H1 (cell line): ENCODE measurements at regions not wholly inside any gene's neighbourhood (a gene's known extent, or its start where the extent isn't known, plus 50 kb on each side); places are given as distances from the start of the nearest gene placed in this dataset.

Experiments
- CTCF ChIA-PET: fragments of 300-600 bp; sonication (Branson Sonifier 250); formaldehyde crosslinking; loops from one replicate; lab custom pipeline; 2021; ENCODE audit not compliant: partially characterized antibody; lab: Charles Lee
- POLR2A ChIA-PET: fragments of 300-600 bp; sonication (Branson Sonifier 250); formaldehyde crosslinking; loops from one replicate; lab custom pipeline; 2021; ENCODE audit warnings: inconsistent platforms; ENCODE audit not compliant: partially characterized antibody; lab: Charles Lee
- DNase-seq, 2 experiments: peaks; one replicate each; pipeline versions ENCODE4 v3.0.0 to v3.0.0-alpha.2; 2010 to 2022; ENCODE audit warnings: low spot score in 2 of 2, low read depth in 1 of 2, mixed read lengths in 1 of 2
- FAIRE-seq: peaks from 2 replicates; lab custom pipeline; 2011; peaks lifted over from hg19 to GRCh38; lab: Jason Lieb, UNC
- H2AFZ ChIP-seq: 2 replicates; pipeline ENCODE4 v1.8.1; 2012; ENCODE audit warnings: low read length, inconsistent platforms
- H2AK5ac ChIP-seq: 2 replicates; pipeline ENCODE4 v1.6.1; 2013; ENCODE audit warnings: low read depth, low read length
- H2BK120ac ChIP-seq: replicated peaks from 2 replicates; pipeline ENCODE3; 2013; ENCODE audit warnings: low read depth, low read length, inconsistent platforms
- H2BK12ac ChIP-seq: 2 replicates; pipeline ENCODE4 v1.6.1; 2013; ENCODE audit warnings: low read depth, low read length
- H2BK15ac ChIP-seq: 2 replicates; pipeline ENCODE4 v1.6.1; 2013; ENCODE audit warnings: low read length
- H2BK20ac ChIP-seq: 2 replicates; pipeline ENCODE4 v1.6.1; 2013; ENCODE audit warnings: low read length
- H2BK5ac ChIP-seq: 2 replicates; pipeline ENCODE4 v1.6.1; 2013; ENCODE audit warnings: low read depth, low read length
- H3K14ac ChIP-seq: 2 replicates; pipeline ENCODE4 v1.6.1; 2013; ENCODE audit warnings: inconsistent platforms; ENCODE audit not compliant: insufficient read length
- H3K18ac ChIP-seq: 2 replicates; pipeline ENCODE4 v1.6.1; 2013; ENCODE audit warnings: low read length; ENCODE audit errors: extremely low read depth
- H3K23ac ChIP-seq: 2 replicates; pipeline ENCODE4 v1.6.1; 2013; ENCODE audit warnings: inconsistent platforms; ENCODE audit not compliant: insufficient read length
- H3K23me2 ChIP-seq: 2 replicates; pipeline ENCODE4 v1.6.1; 2013; ENCODE audit warnings: low read depth, low read length
- H3K27ac ChIP-seq: 2 replicates; pipeline ENCODE4 v1.6.1; 2011; ENCODE audit warnings: low read depth, low read length, inconsistent platforms
- H3K27me3 ChIP-seq, 4 experiments: replicated peaks in 1 of 4; 1 replicate in 1 of 4; 2 replicates in 3 of 4; pipeline versions ENCODE4 v1.6.1 to v1.8.1; 2011 to 2013; ENCODE audit warnings: low read length in 3 of 4, mild to moderate bottlenecking in 3 of 4, inconsistent platforms in 2 of 4, mixed read lengths in 2 of 4, moderate library complexity in 1 of 4; ENCODE audit not compliant: control insufficient read depth in 3 of 4, insufficient read depth in 3 of 4; ENCODE audit errors: extremely low read depth in 1 of 4
- H3K36me3 ChIP-seq, 4 experiments: 2 replicates each; pipeline versions ENCODE4 v1.6.1 to v1.8.1; 2011 to 2013; ENCODE audit warnings: mild to moderate bottlenecking in 4 of 4, low read length in 3 of 4, moderate library complexity in 2 of 4, control low read depth in 1 of 4, inconsistent platforms in 1 of 4; ENCODE audit not compliant: insufficient read depth in 4 of 4, control insufficient read depth in 2 of 4
- H3K4ac ChIP-seq: replicated peaks from 2 replicates; pipeline ENCODE3; 2013; ENCODE audit warnings: low read length, low read depth, mixed read lengths, inconsistent platforms; ENCODE audit not compliant: insufficient read length
- H3K4me1 ChIP-seq, 4 experiments: replicated peaks in 1 of 4; 1 replicate in 1 of 4; 2 replicates in 3 of 4; pipeline versions ENCODE4 v1.6.1 to v1.8.1; 2011 to 2013; ENCODE audit warnings: low read length in 3 of 4, inconsistent platforms in 2 of 4, mixed read lengths in 1 of 4; ENCODE audit not compliant: insufficient read depth in 4 of 4, control insufficient read depth in 3 of 4
- H3K4me2 ChIP-seq, 2 experiments: 2 replicates each; pipeline versions ENCODE4 v1.6.1 to v1.8.1; 2011 to 2013; ENCODE audit warnings: low read depth in 2 of 2, low read length in 2 of 2, control low read depth in 1 of 2, inconsistent platforms in 1 of 2, mild to moderate bottlenecking in 1 of 2; ENCODE audit not compliant: insufficient read depth in 1 of 2
- H3K4me3 ChIP-seq, 4 experiments: fragments of 200-600, 300-600 bp in 1 of 4; sonication (generic), shearing (Covaris generic), sonication (Bioruptor Twin) in 1 of 4; 2 replicates each; pipeline versions ENCODE4 v1.5.1 to v1.8.1; 2011 to 2016; ENCODE audit warnings: low read length in 4 of 4, low read depth in 3 of 4, control low read depth in 2 of 4, inconsistent platforms in 2 of 4, mild to moderate bottlenecking in 2 of 4, mixed read lengths in 1 of 4, moderate library complexity in 1 of 4; ENCODE audit not compliant: insufficient read depth in 2 of 4; ENCODE audit errors: extremely low read depth in 1 of 4
- H3K56ac ChIP-seq: replicated peaks from 2 replicates; pipeline ENCODE3; 2013; ENCODE audit warnings: low read depth, mild to moderate bottlenecking, mixed read lengths, low read length, inconsistent platforms; ENCODE audit not compliant: insufficient read length
- H3K79me1 ChIP-seq: 2 replicates; pipeline ENCODE4 v1.6.1; 2013; ENCODE audit warnings: low read depth, low read length, control low read depth
- H3K79me2 ChIP-seq, 2 experiments: 2 replicates each; pipeline versions ENCODE4 v1.6.1 to v1.8.1; 2012 to 2013; ENCODE audit warnings: low read length in 2 of 2, mild to moderate bottlenecking in 2 of 2, inconsistent platforms in 1 of 2; ENCODE audit not compliant: insufficient read depth in 2 of 2, control insufficient read depth in 1 of 2
- H3K9ac ChIP-seq, 4 experiments: replicated peaks in 1 of 4; 1 replicate in 1 of 4; 2 replicates in 3 of 4; pipeline versions ENCODE4 v1.6.1 to v1.8.1; 2011 to 2013; ENCODE audit warnings: low read depth in 3 of 4, low read length in 3 of 4, control low read depth in 2 of 4, mild to moderate bottlenecking in 2 of 4, moderate library complexity in 2 of 4, inconsistent platforms in 1 of 4; ENCODE audit errors: extremely low read depth in 1 of 4
- H3K9me3 ChIP-seq, 2 experiments: 2 replicates each; pipeline versions ENCODE4 v1.6.1 to v1.8.1; 2012 to 2013; ENCODE audit warnings: mild to moderate bottlenecking in 2 of 2, moderate library complexity in 2 of 2, control low read depth in 1 of 2, inconsistent platforms in 1 of 2, low read depth in 1 of 2, low read length in 1 of 2, mixed read lengths in 1 of 2; ENCODE audit not compliant: insufficient read depth in 2 of 2
- H4K20me1 ChIP-seq, 2 experiments: replicated peaks in 1 of 2; 2 replicates each; pipeline versions ENCODE3 to v1.8.1; 2011 to 2013; ENCODE audit warnings: inconsistent platforms in 2 of 2, low read length in 2 of 2, mild to moderate bottlenecking in 1 of 2; ENCODE audit not compliant: insufficient read depth in 2 of 2, control insufficient read depth in 1 of 2
- H4K5ac ChIP-seq: 2 replicates; pipeline ENCODE4 v1.6.1; 2013; ENCODE audit warnings: low read length, low read depth, mixed read lengths, inconsistent platforms; ENCODE audit not compliant: insufficient read length
- H4K8ac ChIP-seq: 2 replicates; pipeline ENCODE4 v1.8.0; 2013; ENCODE audit warnings: mild to moderate bottlenecking, moderate library complexity, low read length, inconsistent platforms; ENCODE audit not compliant: insufficient read depth; ENCODE audit errors: extremely low read depth
- H4K91ac ChIP-seq: replicated peaks from 2 replicates; pipeline ENCODE3; 2013; ENCODE audit warnings: low read length, mixed read lengths, inconsistent platforms; ENCODE audit not compliant: insufficient read length
- CHD2 ChIP-seq: IDR thresholded peaks from 2 replicates; pipeline ENCODE4 v1.6.1; 2012; ENCODE audit warnings: low read length, improper control_type of control experiment
- E2F6 ChIP-seq: IDR thresholded peaks from 2 replicates; pipeline ENCODE4 v1.6.1; 2012; ENCODE audit warnings: inconsistent platforms
- JUND ChIP-seq: IDR thresholded peaks from 2 replicates; pipeline ENCODE4 v1.6.1; 2011; ENCODE audit warnings: mild to moderate bottlenecking, improper control_type of control experiment, low read length
- POLR2A ChIP-seq, 2 experiments: IDR thresholded peaks; 1 replicate in 1 of 2; 2 replicates in 1 of 2; pipeline ENCODE4 v1.6.1; 2011; ENCODE audit warnings: low read depth in 2 of 2, low read length in 2 of 2, mild to moderate bottlenecking in 2 of 2; ENCODE audit errors: control extremely low read depth in 1 of 2
- RNF2 ChIP-seq: fragments of 200-900, 300-1000 bp; sonication (generic); IDR thresholded peaks from 2 replicates; pipeline ENCODE4 v1.7.1; 2016; ENCODE audit warnings: borderline replicate concordance, low read depth, mild to moderate bottlenecking, antibody characterized with exemption, low read length; ENCODE audit not compliant: poor library complexity, severe bottlenecking; ENCODE audit errors: missing control alignments
- SP1 ChIP-seq: IDR thresholded peaks from 2 replicates; pipeline ENCODE4 v1.6.1; 2011; ENCODE audit warnings: low read depth, low read length
- TAF7 ChIP-seq: optimal IDR thresholded peaks from 2 replicates; pipeline ENCODE3; 2011; ENCODE audit warnings: low read depth, mild to moderate bottlenecking, inconsistent platforms, low read length, moderate library complexity, borderline replicate concordance
- TCF12 ChIP-seq: IDR thresholded peaks from 2 replicates; pipeline ENCODE4 v1.6.1; 2011; ENCODE audit warnings: low read depth, mild to moderate bottlenecking, low read length
- TEAD4 ChIP-seq: IDR thresholded peaks from 2 replicates; pipeline ENCODE4 v1.6.1; 2012; ENCODE audit warnings: low read depth, low read length, inconsistent platforms, mixed read lengths

- Histone ChIP-seq H3K27me3 (no peaks in the 10 kb centered on the region), H2BK12ac (no peak overlapping the region), H2BK5ac (no peak overlapping the region), H4K8ac (no peak overlapping the region), H2BK120ac (no peak overlapping the region), H3K4me1 (no peaks in the 10 kb centered on the region), H3K9me3 (peaks cover 0 to 2% of the 10 kb centered on the region in 2 experiments; a peak in 1 of 4 replicates), H3K27ac (no peak overlapping the region), H3K4me3 (no peak overlapping the region), H3K9ac (no peak overlapping the region), H3K14ac (no peak overlapping the region), H3K56ac (no peak overlapping the region), H2BK15ac (no peak overlapping the region), H3K23me2 (no peaks in the 10 kb centered on the region), H3K18ac (no peak overlapping the region), H3K36me3 (no peaks in the 10 kb centered on the region; a peak in 1 of 8 replicates), H3K79me2 (no peaks in the 10 kb centered on the region), H4K91ac (no peak overlapping the region), H3K4me2 (no peak overlapping the region), H2AFZ (no peak overlapping the region), H2AK5ac (no peak overlapping the region), H3K79me1 (no peaks in the 10 kb centered on the region), H4K5ac (no peak overlapping the region), H3K23ac (no peak overlapping the region), H3K4ac (no peak overlapping the region), H2BK20ac (no peak overlapping the region), H4K20me1 (no peaks in the 10 kb centered on the region)
- FAIRE-seq (no peak), DNase-seq (no peak)
- CTCF ChIA-PET = no interaction called here
- POLR2A ChIA-PET = no interaction called here
- TF ChIP-seq CHD2 (no peak), POLR2A (IDR thresholded peaks at IDR 0.05; ENCODE audit: control extremely low read depth in 1 of 2, low read depth in 2 of 2, low read length in 2 of 2) (no peak), RNF2 (no peak), TAF7 (no peak), TEAD4 (no peak), JUND (no peak), TCF12 (no peak), E2F6 (no peak), SP1 (no peak)
Observed at GRCh38 chr3:164352991-164353390, 725.3 kb downstream of the SI start.
